ENCODE measurements at regions not wholly inside any gene's neighbourhood (a gene's known extent, or its start where the extent isn't known, plus 50 kb on each side); places are given as distances from the start of the nearest gene placed in this dataset.

- DNase-seq (no peak), ATAC-seq (ENCODE audit: insufficient read depth, low read depth) (no peak)
- H2AFZ ChIP-seq (ENCODE audit: low read depth, low read length) = no peak overlapping the region
- no peaks in the 10 kb centered on the region for H3K4me1 ChIP-seq (ENCODE audit: insufficient read depth, low read length)
- H3K27me3 ChIP-seq (ENCODE audit: insufficient read depth, low read length, poor library complexity) = no peaks in the 10 kb centered on the region
- H3K9ac ChIP-seq (ENCODE audit: low read depth, low read length) = no peak overlapping the region
- no peak for TF ChIP-seq EZH2 (IDR thresholded peaks at IDR 0.05; ENCODE audit: borderline replicate concordance, low read depth, low read length, severe bottlenecking)
- no peak for TF ChIP-seq CTCF (IDR thresholded peaks at IDR 0.05; ENCODE audit: borderline replicate concordance, extremely low read depth, low read length, poor library complexity, severe bottlenecking)
- no peak overlapping the region for H3K4me3 ChIP-seq (ENCODE audit: low read depth in 1 of 2, low read length in 2 of 2)
- H3K4me2 ChIP-seq (ENCODE audit: insufficient read depth, low read length) = no peak overlapping the region
- H3K36me3 ChIP-seq (ENCODE audit: insufficient read depth, low read length) = no peaks in the 10 kb centered on the region
- H3K79me2 ChIP-seq (ENCODE audit: insufficient read depth, low read length) = no peaks in the 10 kb centered on the region
- H4K20me1 ChIP-seq (ENCODE audit: insufficient read depth, low read length) = no peaks in the 10 kb centered on the region
- no peak overlapping the region for H3K27ac ChIP-seq (ENCODE audit: low read length)
- no peaks in the 10 kb centered on the region for H3K9me3 ChIP-seq (ENCODE audit: insufficient read depth, low read length, severe bottlenecking)
These were observed 75.8 kb upstream of the DPH5 start for GRCh38 chr1:101101360-101101759.

GRCh38 chr1:101100674-101101073, 75.1 kb upstream of the DPH5 start:
- Histone ChIP-seq H3K27ac (ENCODE audit: low read length) (no peak overlapping the region), H3K79me2 (ENCODE audit: insufficient read depth, low read length) (no peaks in the 10 kb centered on the region), H4K20me1 (ENCODE audit: insufficient read depth, low read length) (no peaks in the 10 kb centered on the region), H3K4me3 (ENCODE audit: low read depth in 1 of 2, low read length in 2 of 2) (no peak overlapping the region), H3K4me2 (ENCODE audit: insufficient read depth, low read length) (no peak overlapping the region), H3K9me3 (ENCODE audit: insufficient read depth, low read length, severe bottlenecking) (no peaks in the 10 kb centered on the region), H3K27me3 (ENCODE audit: insufficient read depth, low read length, poor library complexity) (no peaks in the 10 kb centered on the region), H3K4me1 (ENCODE audit: insufficient read depth, low read length) (no peaks in the 10 kb centered on the region), H3K36me3 (ENCODE audit: insufficient read depth, low read length) (no peaks in the 10 kb centered on the region), H3K9ac (ENCODE audit: low read depth, low read length) (no peak overlapping the region), H2AFZ (ENCODE audit: low read depth, low read length) (no peak overlapping the region)
- DNase-seq = no peak
- ATAC-seq (ENCODE audit: insufficient read depth, low read depth) = no peak
- TF ChIP-seq EZH2 (IDR thresholded peaks at IDR 0.05; ENCODE audit: borderline replicate concordance, low read depth, low read length, severe bottlenecking) = no peak
- TF ChIP-seq CTCF (IDR thresholded peaks at IDR 0.05; ENCODE audit: borderline replicate concordance, extremely low read depth, low read length, poor library complexity, severe bottlenecking) = no peak

GRCh38 chr1:101098907-101099306, 73.3 kb upstream of the DPH5 start:
- Histone ChIP-seq H4K20me1 (ENCODE audit: insufficient read depth, low read length) (no peaks in the 10 kb centered on the region), H3K36me3 (ENCODE audit: insufficient read depth, low read length) (no peaks in the 10 kb centered on the region), H3K9me3 (ENCODE audit: insufficient read depth, low read length, severe bottlenecking) (no peaks in the 10 kb centered on the region), H3K79me2 (ENCODE audit: insufficient read depth, low read length) (no peaks in the 10 kb centered on the region), H3K4me1 (ENCODE audit: insufficient read depth, low read length) (no peaks in the 10 kb centered on the region), H3K27ac (ENCODE audit: low read length) (no peak overlapping the region), H3K27me3 (ENCODE audit: insufficient read depth, low read length, poor library complexity) (no peaks in the 10 kb centered on the region), H3K4me2 (ENCODE audit: insufficient read depth, low read length) (no peak overlapping the region), H2AFZ (ENCODE audit: low read depth, low read length) (peak overlapping the region; percentile 8; the same call in 1 of the 2 replicates), H3K4me3 (ENCODE audit: low read depth in 1 of 2, low read length in 2 of 2) (no peak overlapping the region), H3K9ac (ENCODE audit: low read depth, low read length) (no peak overlapping the region)
- ATAC-seq (ENCODE audit: insufficient read depth, low read depth) (no peak), DNase-seq (no peak)
- no peak for TF ChIP-seq CTCF (IDR thresholded peaks at IDR 0.05; ENCODE audit: borderline replicate concordance, extremely low read depth, low read length, poor library complexity, severe bottlenecking)
- TF ChIP-seq EZH2 (IDR thresholded peaks at IDR 0.05; ENCODE audit: borderline replicate concordance, low read depth, low read length, severe bottlenecking) = no peak

- Histone ChIP-seq H3K27me3 (ENCODE audit: insufficient read depth, low read length, poor library complexity) (no peaks in the 10 kb centered on the region), H3K36me3 (ENCODE audit: insufficient read depth, low read length) (no peaks in the 10 kb centered on the region), H2AFZ (ENCODE audit: low read depth, low read length) (no peak overlapping the region), H3K4me2 (ENCODE audit: insufficient read depth, low read length) (no peak overlapping the region), H3K9me3 (ENCODE audit: insufficient read depth, low read length, severe bottlenecking) (no peaks in the 10 kb centered on the region), H3K79me2 (ENCODE audit: insufficient read depth, low read length) (no peaks in the 10 kb centered on the region), H3K9ac (ENCODE audit: low read depth, low read length) (no peak overlapping the region), H4K20me1 (ENCODE audit: insufficient read depth, low read length) (no peaks in the 10 kb centered on the region), H3K4me3 (ENCODE audit: low read depth in 1 of 2, low read length in 2 of 2) (no peak overlapping the region), H3K4me1 (ENCODE audit: insufficient read depth, low read length) (no peaks in the 10 kb centered on the region), H3K27ac (ENCODE audit: low read length) (no peak overlapping the region)
- ATAC-seq (ENCODE audit: insufficient read depth, low read depth) (no peak), DNase-seq (no peak)
- TF ChIP-seq CTCF (IDR thresholded peaks at IDR 0.05; ENCODE audit: borderline replicate concordance, extremely low read depth, low read length, poor library complexity, severe bottlenecking) (no peak), EZH2 (IDR thresholded peaks at IDR 0.05; ENCODE audit: borderline replicate concordance, low read depth, low read length, severe bottlenecking) (no peak)
These were observed 72.7 kb upstream of the DPH5 start for GRCh38 chr1:101098327-101098726.

All from DND-41 (cell line).